Thyroid gland (tissue), 4 donors: ENCODE measurements at regions not wholly inside any gene's neighbourhood (a gene's known extent, or its start where the extent isn't known, plus 50 kb on each side); places are given as distances from the start of the nearest gene placed in this dataset.

ENCODE experiments used
- POLR2A ChIP-seq, 2 donors: fragments of 450-650 bp; IDR thresholded peaks; one replicate each; pipeline ENCODE4 v1.6.1; 2017; ENCODE audit warnings: antibody characterized with exemption in 2 of 2, mild to moderate bottlenecking in 2 of 2, moderate library complexity in 1 of 2
- TF ChIP-seq, protein P1 (sequence below), 6 experiments: fragments of 200-600 bp in 3 of 6; fragments of 450-650 bp in 3 of 6; sonication (generic) in 3 of 6; IDR thresholded peaks; one replicate each; pipeline ENCODE4 v1.5.1; 2016 to 2019; ENCODE audit warnings: antibody characterized with exemption in 6 of 6, mild to moderate bottlenecking in 2 of 6, inconsistent platforms in 1 of 6, moderate library complexity in 1 of 6

DNA sequence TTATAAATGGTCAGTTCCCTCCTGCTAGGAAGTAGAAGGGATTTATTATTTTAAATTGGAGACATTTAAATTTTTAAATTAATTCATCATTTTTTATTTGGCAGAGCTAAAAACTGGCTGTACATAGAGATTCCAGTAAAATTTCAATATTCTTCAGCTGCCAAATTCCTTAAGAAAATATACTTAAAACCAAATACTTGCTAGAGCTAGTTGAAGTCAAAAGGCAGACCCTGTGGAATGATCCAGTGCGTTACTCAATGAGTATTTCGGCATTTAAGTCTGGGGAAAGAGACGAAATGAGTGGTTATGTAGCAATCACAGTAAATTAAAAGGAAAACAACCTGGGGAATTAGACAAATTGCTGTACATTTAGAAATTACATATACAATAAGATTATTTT, 1104.7 kb downstream of the SLC6A15 start:
- TF ChIP-seq, protein P1, sequence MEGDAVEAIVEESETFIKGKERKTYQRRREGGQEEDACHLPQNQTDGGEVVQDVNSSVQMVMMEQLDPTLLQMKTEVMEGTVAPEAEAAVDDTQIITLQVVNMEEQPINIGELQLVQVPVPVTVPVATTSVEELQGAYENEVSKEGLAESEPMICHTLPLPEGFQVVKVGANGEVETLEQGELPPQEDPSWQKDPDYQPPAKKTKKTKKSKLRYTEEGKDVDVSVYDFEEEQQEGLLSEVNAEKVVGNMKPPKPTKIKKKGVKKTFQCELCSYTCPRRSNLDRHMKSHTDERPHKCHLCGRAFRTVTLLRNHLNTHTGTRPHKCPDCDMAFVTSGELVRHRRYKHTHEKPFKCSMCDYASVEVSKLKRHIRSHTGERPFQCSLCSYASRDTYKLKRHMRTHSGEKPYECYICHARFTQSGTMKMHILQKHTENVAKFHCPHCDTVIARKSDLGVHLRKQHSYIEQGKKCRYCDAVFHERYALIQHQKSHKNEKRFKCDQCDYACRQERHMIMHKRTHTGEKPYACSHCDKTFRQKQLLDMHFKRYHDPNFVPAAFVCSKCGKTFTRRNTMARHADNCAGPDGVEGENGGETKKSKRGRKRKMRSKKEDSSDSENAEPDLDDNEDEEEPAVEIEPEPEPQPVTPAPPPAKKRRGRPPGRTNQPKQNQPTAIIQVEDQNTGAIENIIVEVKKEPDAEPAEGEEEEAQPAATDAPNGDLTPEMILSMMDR (IDR thresholded peaks at IDR 0.05), result no peak
- TF ChIP-seq POLR2A (IDR thresholded peaks at IDR 0.05), result no peak
